Right lobe of liver (tissue), 4 donors: ENCODE measurements at regions not wholly inside any gene's neighbourhood (a gene's known extent, or its start where the extent isn't known, plus 50 kb on each side); places are given as distances from the start of the nearest gene placed in this dataset.

Experiments
- POLR2A ChIP-seq: fragments of 450-650 bp; IDR thresholded peaks from one replicate; pipeline ENCODE4 v1.6.1; 2017; ENCODE audit warnings: antibody characterized with exemption, mild to moderate bottlenecking
- TF ChIP-seq, protein P1 (sequence below), 4 donors: fragments of 200-600 bp in 3 of 4; fragments of 450-650 bp in 1 of 4; IDR thresholded peaks; one replicate each; pipeline versions ENCODE4 v1.5.1 to v1.8.0; 2016 to 2022; ENCODE audit warnings: antibody characterized with exemption in 4 of 4, mild to moderate bottlenecking in 2 of 4
- donor health status: DM: no; HTN: no; CAD: no.
- donor health status: DM: no; HTN: no; CAD: no.
- donor health status: DM: no; HTN: yes; CAD: no.

DNA sequence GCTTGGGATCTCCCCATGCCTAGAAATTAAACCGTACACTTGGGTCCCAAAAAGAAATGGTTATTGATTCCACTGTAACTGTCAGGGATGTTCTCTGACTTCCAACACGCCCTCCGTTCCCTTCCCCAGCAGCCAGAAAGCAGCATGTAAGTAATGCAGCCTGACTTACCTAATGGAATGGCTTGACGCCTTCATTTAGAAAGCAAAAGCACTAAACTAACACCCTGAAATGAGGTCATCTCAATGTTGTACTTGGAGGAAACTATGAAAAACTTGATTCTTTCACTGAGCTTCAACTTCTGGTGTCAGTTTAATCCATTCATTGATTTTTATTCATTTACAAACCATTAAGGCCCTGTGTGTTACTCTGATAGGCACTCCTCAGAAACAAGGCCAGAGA, 110.8 kb upstream of the NOCT start:
- TF ChIP-seq POLR2A = no peak
- TF ChIP-seq, protein P1, sequence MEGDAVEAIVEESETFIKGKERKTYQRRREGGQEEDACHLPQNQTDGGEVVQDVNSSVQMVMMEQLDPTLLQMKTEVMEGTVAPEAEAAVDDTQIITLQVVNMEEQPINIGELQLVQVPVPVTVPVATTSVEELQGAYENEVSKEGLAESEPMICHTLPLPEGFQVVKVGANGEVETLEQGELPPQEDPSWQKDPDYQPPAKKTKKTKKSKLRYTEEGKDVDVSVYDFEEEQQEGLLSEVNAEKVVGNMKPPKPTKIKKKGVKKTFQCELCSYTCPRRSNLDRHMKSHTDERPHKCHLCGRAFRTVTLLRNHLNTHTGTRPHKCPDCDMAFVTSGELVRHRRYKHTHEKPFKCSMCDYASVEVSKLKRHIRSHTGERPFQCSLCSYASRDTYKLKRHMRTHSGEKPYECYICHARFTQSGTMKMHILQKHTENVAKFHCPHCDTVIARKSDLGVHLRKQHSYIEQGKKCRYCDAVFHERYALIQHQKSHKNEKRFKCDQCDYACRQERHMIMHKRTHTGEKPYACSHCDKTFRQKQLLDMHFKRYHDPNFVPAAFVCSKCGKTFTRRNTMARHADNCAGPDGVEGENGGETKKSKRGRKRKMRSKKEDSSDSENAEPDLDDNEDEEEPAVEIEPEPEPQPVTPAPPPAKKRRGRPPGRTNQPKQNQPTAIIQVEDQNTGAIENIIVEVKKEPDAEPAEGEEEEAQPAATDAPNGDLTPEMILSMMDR (IDR thresholded peaks at IDR 0.05) = no peak
